K562 (cell line): ENCODE measurements at regions not wholly inside any gene's neighbourhood (a gene's known extent, or its start where the extent isn't known, plus 50 kb on each side); places are given as distances from the start of the nearest gene placed in this dataset.

ENCODE experiments used
- ATAC-seq: fragments of 200-7000 bp; cut with Tn5 transposase; 3 replicates; pipeline ENCODE4 v1.9.1; 2020; ENCODE audit warnings: moderate library complexity
- BruUV-seq: library from RNA; stranded (reverse); fragments of 400-500 nt; replicated peaks from 2 replicates; lab custom pipeline; 2021; lab: Mats Ljungman, UMichigan
- CTCF ChIA-PET: fragments of 300-600 bp; formaldehyde crosslinking; extraction: SDS; loops from one replicate; lab custom pipeline; 2021; ENCODE audit warnings: low intra/inter-chr PET ratio; lab: Yijun Ruan, JAX
- POLR2A ChIA-PET: fragments of 300-600, 350-650 bp; sonication (Branson Sonifier 250); formaldehyde crosslinking; extraction: SDS; loops from one replicate; lab custom pipeline; 2021; ENCODE audit warnings: antibody characterized with exemption, inconsistent platforms; lab: Yijun Ruan, JAX
- DNase-seq, 4 experiments: peaks; one replicate each; pipeline versions ENCODE4 v3.0.0 to v3.0.0-alpha.2; 2011 to 2018; ENCODE audit warnings: low spot score in 3 of 4, mixed read lengths in 3 of 4; ENCODE audit errors: extremely low read depth in 1 of 4
- FAIRE-seq: peaks from 2 replicates; lab custom pipeline; 2011; peaks lifted over from hg19 to GRCh38; lab: Jason Lieb, UNC
- H2AFZ ChIP-seq: 2 replicates; pipeline ENCODE4 v1.6.0; 2011; ENCODE audit warnings: low read depth, low read length, control low read depth, inconsistent platforms
- H3K27ac ChIP-seq: fragments of 200-600 bp; 3 replicates; pipeline ENCODE4 v1.8.0; 2011; ENCODE audit warnings: low read depth, mild to moderate bottlenecking, control low read depth, inconsistent platforms, low read length, moderate library complexity, mixed read lengths; ENCODE audit errors: extremely low read depth
- H3K27me3 ChIP-seq, 2 experiments: fragments of 300-600 bp in 1 of 2; 2 replicates in 1 of 2; 3 replicates in 1 of 2; pipeline versions ENCODE4 v1.6.0 to v1.8.0; 2011; ENCODE audit warnings: inconsistent platforms in 2 of 2, low read length in 2 of 2, mild to moderate bottlenecking in 1 of 2, mixed read lengths in 1 of 2, moderate library complexity in 1 of 2; ENCODE audit not compliant: control insufficient read depth in 2 of 2, insufficient read depth in 2 of 2
- H3K36me3 ChIP-seq: fragments of 300-600 bp; 3 replicates; pipeline ENCODE4 v1.8.0; 2011; ENCODE audit warnings: mild to moderate bottlenecking, low read length, inconsistent platforms; ENCODE audit not compliant: control insufficient read depth, insufficient read depth
- H3K4me1 ChIP-seq, 2 experiments: fragments of 200-600 bp in 1 of 2; replicated peaks in 1 of 2; 2 replicates in 1 of 2; 3 replicates in 1 of 2; pipeline versions ENCODE4 v1.5.1 to v1.8.0; 2011; ENCODE audit warnings: inconsistent platforms in 2 of 2, low read length in 2 of 2, mild to moderate bottlenecking in 1 of 2, mixed read lengths in 1 of 2, moderate library complexity in 1 of 2; ENCODE audit not compliant: control insufficient read depth in 2 of 2, insufficient read depth in 2 of 2
- H3K4me2 ChIP-seq: 2 replicates; pipeline ENCODE4 v1.6.1; 2011; ENCODE audit warnings: low read length, control low read depth, inconsistent platforms, mixed read lengths; ENCODE audit not compliant: insufficient read depth
- H3K4me3 ChIP-seq: fragments of 200-600 bp; sonication (generic), shearing (Covaris generic); 2 replicates; pipeline ENCODE4 v1.5.1; 2016; ENCODE audit warnings: control low read depth, inconsistent platforms
- H3K79me2 ChIP-seq: fragments of 200-600 bp; 3 replicates; pipeline ENCODE4 v1.8.0; 2011; ENCODE audit warnings: low read length, inconsistent platforms; ENCODE audit not compliant: control insufficient read depth, insufficient read depth
- H3K9ac ChIP-seq, 2 experiments: 2 replicates each; pipeline versions ENCODE4 v1.6.0 to v1.6.1; 2011; ENCODE audit warnings: low read depth in 2 of 2, low read length in 2 of 2, control low read depth in 1 of 2, inconsistent platforms in 1 of 2, mild to moderate bottlenecking in 1 of 2, mixed read lengths in 1 of 2; ENCODE audit not compliant: insufficient read depth in 1 of 2
- H3K9me1 ChIP-seq: one replicate; pipeline ENCODE4 v1.6.0; 2011; ENCODE audit warnings: inconsistent platforms, mild to moderate bottlenecking, low read length, moderate library complexity; ENCODE audit not compliant: control insufficient read depth, insufficient read depth
- H3K9me3 ChIP-seq: replicated peaks from 2 replicates; pipeline ENCODE4 v1.5.1; 2011; ENCODE audit warnings: low read depth, low read length, inconsistent platforms; ENCODE audit not compliant: control insufficient read depth, insufficient read depth
- H4K20me1 ChIP-seq: replicated peaks from 2 replicates; pipeline ENCODE4 v1.6.1; 2011; ENCODE audit warnings: low read length, inconsistent platforms, mixed read lengths; ENCODE audit not compliant: control insufficient read depth, insufficient read depth
- CCAR2 ChIP-seq: fragments of 200-400 bp; formaldehyde crosslinking; IDR thresholded peaks from 2 replicates; pipeline ENCODE4 v1.6.1; 2017; ENCODE audit warnings: mild to moderate bottlenecking, low read depth, low read length
- CEBPG ChIP-seq, 3 experiments: fragments of 200-800 bp in 1 of 3; sonication (Bioruptor generic) in 1 of 3; sonication (generic) in 1 of 3; formaldehyde crosslinking in 1 of 3; IDR thresholded peaks in 2 of 3; conservative IDR thresholded peaks in 1 of 3; 2 replicates each; pipeline versions ENCODE4 v1.6.1 to v1.8.0; 2016 to 2022; ENCODE audit warnings: missing compliant biosample characterization in 2 of 3, missing genetic modification characterization in 2 of 3, mild to moderate bottlenecking in 1 of 3, missing genetic modification reagents in 1 of 3
- MAFG ChIP-seq: fragments of 450-650 bp; conservative IDR thresholded peaks from 2 replicates; pipeline ENCODE4 v1.6.1; 2016; ENCODE audit warnings: missing genetic modification characterization, missing compliant biosample characterization
- NFYB ChIP-seq: IDR thresholded peaks from 2 replicates; pipeline ENCODE4 v1.6.1; 2011; ENCODE audit warnings: mild to moderate bottlenecking, moderate library complexity; ENCODE audit not compliant: insufficient read length; ENCODE audit errors: extremely low read depth
- NR2C2 ChIP-seq, 2 experiments: fragments of 200-800 bp in 1 of 2; sonication (Bioruptor generic) in 1 of 2; sonication (generic) in 1 of 2; formaldehyde crosslinking in 1 of 2; IDR thresholded peaks; 2 replicates each; pipeline versions ENCODE4 v1.6.1 to v1.8.0; 2016 to 2022; ENCODE audit warnings: mild to moderate bottlenecking in 1 of 2, missing compliant biosample characterization in 1 of 2, missing genetic modification characterization in 1 of 2, missing genetic modification reagents in 1 of 2
- RBM17 ChIP-seq: fragments of 200-400 bp; formaldehyde crosslinking; IDR thresholded peaks from 2 replicates; pipeline ENCODE4 v1.6.1; 2017; ENCODE audit warnings: low read depth, mild to moderate bottlenecking, low read length, borderline replicate concordance
- WGBS: fragments of 100-300 bp; shearing (Covaris generic); methylation state at CpG from one replicate; pipeline ENCODE4 v1.1.6; 2016; ENCODE audit warnings: low coverage, mixed read lengths; ENCODE audit not compliant: insufficient coverage; ENCODE audit errors: missing lambda C conversion rate; 5-methylcytosine and 5-hydroxymethylcytosine counted together
- in situ Hi-C: fragments of 300-500 bp; cut with MboI; formaldehyde crosslinking; loops from 4 replicates; pipeline ENCODE4 v1.15.0; 2018; ENCODE audit warnings: inconsistent platforms, mixed read lengths
- intact Hi-C: fragments of 100-400 bp; cut with micrococcal nuclease; formaldehyde crosslinking; loops from 2 replicates; pipeline ENCODE4 v1.14.2; 2022
- TF ChIP-seq, protein P1 (sequence below): sonication (generic); formaldehyde crosslinking; IDR thresholded peaks from 2 replicates; pipeline ENCODE4 v1.8.0; 2022; ENCODE audit warnings: mild to moderate bottlenecking, low read depth, missing genetic modification reagents
- TF ChIP-seq, protein P2 (sequence below): fragments of 200-600 bp; sonication (generic); IDR thresholded peaks from one replicate; pipeline ENCODE4 v1.6.1; 2012; ENCODE audit warnings: mild to moderate bottlenecking, low read depth, low read length, inconsistent platforms

DNA sequence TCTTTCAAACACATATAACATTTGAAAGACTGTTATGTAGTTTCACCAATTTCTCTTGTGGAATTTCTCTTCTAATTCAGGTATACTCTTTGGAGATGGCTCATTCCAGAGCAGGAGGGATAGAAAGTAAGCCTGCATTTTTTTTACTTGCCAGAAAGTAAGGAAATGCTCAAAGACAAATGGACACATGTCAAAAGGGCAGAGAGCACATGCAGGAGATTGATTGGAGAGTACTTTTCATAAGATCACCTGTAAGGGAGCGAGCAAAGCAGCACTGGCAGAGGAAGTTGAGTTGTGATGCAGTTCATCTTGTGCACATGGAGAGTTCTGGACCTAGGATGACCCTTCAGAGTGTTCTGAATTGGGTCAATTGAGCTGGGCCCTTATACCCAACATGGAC lies 51.4 kb upstream of the FBXO33 start:
- no peaks in the 10 kb centered on the region for H3K4me1 ChIP-seq
- no peaks in the 10 kb centered on the region for H3K9me1 ChIP-seq
- no peak overlapping the region for H3K4me2 ChIP-seq
- H3K79me2 ChIP-seq, result no peaks in the 10 kb centered on the region
- no TSS peak for BruUV-seq
- H3K36me3 ChIP-seq, result no peaks in the 10 kb centered on the region
- FAIRE-seq (no peak), DNase-seq (no peak), ATAC-seq (no peak)
- in situ Hi-C loops (no loop called here), intact Hi-C loops (no loop called here)
- no peak overlapping the region for H2AFZ ChIP-seq
- no peaks in the 10 kb centered on the region for H4K20me1 ChIP-seq
- WGBS, result 0% methylated on average over 1 of the region's 1 CpG
- H3K27ac ChIP-seq, result no peak overlapping the region
- TF ChIP-seq RBM17 (no peak), CEBPG (CRISPR knock-in tag; IDR thresholded peaks at IDR 0.05) (no peak), CEBPG (tag; conservative IDR thresholded peaks at IDR 0.05 in 1 of 2, IDR thresholded peaks at IDR 0.05 in 1 of 2) (no peak), CCAR2 (no peak), NFYB (no peak), MAFG (no peak), NR2C2 (CRISPR knock-in tag; IDR thresholded peaks at IDR 0.05) (no peak), NR2C2 (tag; IDR thresholded peaks at IDR 0.05) (no peak)
- TF ChIP-seq, protein P1, sequence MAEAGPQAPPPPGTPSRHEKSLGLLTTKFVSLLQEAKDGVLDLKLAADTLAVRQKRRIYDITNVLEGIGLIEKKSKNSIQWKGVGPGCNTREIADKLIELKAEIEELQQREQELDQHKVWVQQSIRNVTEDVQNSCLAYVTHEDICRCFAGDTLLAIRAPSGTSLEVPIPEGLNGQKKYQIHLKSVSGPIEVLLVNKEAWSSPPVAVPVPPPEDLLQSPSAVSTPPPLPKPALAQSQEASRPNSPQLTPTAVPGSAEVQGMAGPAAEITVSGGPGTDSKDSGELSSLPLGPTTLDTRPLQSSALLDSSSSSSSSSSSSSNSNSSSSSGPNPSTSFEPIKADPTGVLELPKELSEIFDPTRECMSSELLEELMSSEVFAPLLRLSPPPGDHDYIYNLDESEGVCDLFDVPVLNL (CRISPR knock-in tag), result no peak
- TF ChIP-seq, protein P2, sequence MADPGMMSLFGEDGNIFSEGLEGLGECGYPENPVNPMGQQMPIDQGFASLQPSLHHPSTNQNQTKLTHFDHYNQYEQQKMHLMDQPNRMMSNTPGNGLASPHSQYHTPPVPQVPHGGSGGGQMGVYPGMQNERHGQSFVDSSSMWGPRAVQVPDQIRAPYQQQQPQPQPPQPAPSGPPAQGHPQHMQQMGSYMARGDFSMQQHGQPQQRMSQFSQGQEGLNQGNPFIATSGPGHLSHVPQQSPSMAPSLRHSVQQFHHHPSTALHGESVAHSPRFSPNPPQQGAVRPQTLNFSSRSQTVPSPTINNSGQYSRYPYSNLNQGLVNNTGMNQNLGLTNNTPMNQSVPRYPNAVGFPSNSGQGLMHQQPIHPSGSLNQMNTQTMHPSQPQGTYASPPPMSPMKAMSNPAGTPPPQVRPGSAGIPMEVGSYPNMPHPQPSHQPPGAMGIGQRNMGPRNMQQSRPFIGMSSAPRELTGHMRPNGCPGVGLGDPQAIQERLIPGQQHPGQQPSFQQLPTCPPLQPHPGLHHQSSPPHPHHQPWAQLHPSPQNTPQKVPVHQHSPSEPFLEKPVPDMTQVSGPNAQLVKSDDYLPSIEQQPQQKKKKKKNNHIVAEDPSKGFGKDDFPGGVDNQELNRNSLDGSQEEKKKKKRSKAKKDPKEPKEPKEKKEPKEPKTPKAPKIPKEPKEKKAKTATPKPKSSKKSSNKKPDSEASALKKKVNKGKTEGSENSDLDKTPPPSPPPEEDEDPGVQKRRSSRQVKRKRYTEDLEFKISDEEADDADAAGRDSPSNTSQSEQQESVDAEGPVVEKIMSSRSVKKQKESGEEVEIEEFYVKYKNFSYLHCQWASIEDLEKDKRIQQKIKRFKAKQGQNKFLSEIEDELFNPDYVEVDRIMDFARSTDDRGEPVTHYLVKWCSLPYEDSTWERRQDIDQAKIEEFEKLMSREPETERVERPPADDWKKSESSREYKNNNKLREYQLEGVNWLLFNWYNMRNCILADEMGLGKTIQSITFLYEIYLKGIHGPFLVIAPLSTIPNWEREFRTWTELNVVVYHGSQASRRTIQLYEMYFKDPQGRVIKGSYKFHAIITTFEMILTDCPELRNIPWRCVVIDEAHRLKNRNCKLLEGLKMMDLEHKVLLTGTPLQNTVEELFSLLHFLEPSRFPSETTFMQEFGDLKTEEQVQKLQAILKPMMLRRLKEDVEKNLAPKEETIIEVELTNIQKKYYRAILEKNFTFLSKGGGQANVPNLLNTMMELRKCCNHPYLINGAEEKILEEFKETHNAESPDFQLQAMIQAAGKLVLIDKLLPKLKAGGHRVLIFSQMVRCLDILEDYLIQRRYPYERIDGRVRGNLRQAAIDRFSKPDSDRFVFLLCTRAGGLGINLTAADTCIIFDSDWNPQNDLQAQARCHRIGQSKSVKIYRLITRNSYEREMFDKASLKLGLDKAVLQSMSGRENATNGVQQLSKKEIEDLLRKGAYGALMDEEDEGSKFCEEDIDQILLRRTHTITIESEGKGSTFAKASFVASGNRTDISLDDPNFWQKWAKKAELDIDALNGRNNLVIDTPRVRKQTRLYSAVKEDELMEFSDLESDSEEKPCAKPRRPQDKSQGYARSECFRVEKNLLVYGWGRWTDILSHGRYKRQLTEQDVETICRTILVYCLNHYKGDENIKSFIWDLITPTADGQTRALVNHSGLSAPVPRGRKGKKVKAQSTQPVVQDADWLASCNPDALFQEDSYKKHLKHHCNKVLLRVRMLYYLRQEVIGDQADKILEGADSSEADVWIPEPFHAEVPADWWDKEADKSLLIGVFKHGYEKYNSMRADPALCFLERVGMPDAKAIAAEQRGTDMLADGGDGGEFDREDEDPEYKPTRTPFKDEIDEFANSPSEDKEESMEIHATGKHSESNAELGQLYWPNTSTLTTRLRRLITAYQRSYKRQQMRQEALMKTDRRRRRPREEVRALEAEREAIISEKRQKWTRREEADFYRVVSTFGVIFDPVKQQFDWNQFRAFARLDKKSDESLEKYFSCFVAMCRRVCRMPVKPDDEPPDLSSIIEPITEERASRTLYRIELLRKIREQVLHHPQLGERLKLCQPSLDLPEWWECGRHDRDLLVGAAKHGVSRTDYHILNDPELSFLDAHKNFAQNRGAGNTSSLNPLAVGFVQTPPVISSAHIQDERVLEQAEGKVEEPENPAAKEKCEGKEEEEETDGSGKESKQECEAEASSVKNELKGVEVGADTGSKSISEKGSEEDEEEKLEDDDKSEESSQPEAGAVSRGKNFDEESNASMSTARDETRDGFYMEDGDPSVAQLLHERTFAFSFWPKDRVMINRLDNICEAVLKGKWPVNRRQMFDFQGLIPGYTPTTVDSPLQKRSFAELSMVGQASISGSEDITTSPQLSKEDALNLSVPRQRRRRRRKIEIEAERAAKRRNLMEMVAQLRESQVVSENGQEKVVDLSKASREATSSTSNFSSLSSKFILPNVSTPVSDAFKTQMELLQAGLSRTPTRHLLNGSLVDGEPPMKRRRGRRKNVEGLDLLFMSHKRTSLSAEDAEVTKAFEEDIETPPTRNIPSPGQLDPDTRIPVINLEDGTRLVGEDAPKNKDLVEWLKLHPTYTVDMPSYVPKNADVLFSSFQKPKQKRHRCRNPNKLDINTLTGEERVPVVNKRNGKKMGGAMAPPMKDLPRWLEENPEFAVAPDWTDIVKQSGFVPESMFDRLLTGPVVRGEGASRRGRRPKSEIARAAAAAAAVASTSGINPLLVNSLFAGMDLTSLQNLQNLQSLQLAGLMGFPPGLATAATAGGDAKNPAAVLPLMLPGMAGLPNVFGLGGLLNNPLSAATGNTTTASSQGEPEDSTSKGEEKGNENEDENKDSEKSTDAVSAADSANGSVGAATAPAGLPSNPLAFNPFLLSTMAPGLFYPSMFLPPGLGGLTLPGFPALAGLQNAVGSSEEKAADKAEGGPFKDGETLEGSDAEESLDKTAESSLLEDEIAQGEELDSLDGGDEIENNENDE, result no peak
- H3K4me3 ChIP-seq, result no peak overlapping the region
- no peaks in the 10 kb centered on the region for H3K9me3 ChIP-seq
- H3K9ac ChIP-seq, result no peak overlapping the region
- H3K27me3 ChIP-seq, result no peaks in the 10 kb centered on the region
- POLR2A ChIA-PET, result no interaction called here
- CTCF ChIA-PET, result no interaction called here
